ENCODE measurements at regions not wholly inside any gene's neighbourhood (a gene's known extent, or its start where the extent isn't known, plus 50 kb on each side); places are given as distances from the start of the nearest gene placed in this dataset.

DNA sequence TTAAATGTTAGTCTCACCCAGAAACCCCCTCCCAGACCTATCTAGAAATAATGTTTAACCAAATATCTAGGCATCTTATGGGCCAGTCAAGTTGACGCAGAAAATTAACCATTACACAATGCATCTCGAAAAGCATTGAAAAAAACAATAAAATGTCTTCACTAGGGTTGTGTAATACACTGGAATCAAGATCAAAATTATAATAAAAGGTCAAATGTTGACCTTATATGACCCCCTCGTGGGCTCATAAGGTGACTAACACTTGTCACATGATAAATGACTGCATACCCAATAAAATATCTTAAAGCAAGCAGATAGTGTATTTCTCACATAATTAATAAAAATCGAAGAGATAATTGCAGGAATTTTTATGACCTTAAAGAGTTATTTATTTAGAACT is 447.9 kb upstream of the DSEL start:
- TF ChIP-seq, protein P1, sequence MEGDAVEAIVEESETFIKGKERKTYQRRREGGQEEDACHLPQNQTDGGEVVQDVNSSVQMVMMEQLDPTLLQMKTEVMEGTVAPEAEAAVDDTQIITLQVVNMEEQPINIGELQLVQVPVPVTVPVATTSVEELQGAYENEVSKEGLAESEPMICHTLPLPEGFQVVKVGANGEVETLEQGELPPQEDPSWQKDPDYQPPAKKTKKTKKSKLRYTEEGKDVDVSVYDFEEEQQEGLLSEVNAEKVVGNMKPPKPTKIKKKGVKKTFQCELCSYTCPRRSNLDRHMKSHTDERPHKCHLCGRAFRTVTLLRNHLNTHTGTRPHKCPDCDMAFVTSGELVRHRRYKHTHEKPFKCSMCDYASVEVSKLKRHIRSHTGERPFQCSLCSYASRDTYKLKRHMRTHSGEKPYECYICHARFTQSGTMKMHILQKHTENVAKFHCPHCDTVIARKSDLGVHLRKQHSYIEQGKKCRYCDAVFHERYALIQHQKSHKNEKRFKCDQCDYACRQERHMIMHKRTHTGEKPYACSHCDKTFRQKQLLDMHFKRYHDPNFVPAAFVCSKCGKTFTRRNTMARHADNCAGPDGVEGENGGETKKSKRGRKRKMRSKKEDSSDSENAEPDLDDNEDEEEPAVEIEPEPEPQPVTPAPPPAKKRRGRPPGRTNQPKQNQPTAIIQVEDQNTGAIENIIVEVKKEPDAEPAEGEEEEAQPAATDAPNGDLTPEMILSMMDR (IDR thresholded peaks at IDR 0.05; ENCODE audit: low read depth, low read length, poor library complexity, severe bottlenecking), result no peak
- no peak for TF ChIP-seq EZH2phosphoT487 (IDR thresholded peaks at IDR 0.05; ENCODE audit: borderline replicate concordance, low read length)
